Glomerular endothelial cell (primary cell): ENCODE measurements at regions not wholly inside any gene's neighbourhood (a gene's known extent, or its start where the extent isn't known, plus 50 kb on each side); places are given as distances from the start of the nearest gene placed in this dataset.
"Not testable (repeated sequence)": the region's sequence is repeated elsewhere in the genome, so short reads cannot be mapped to it uniquely, and the experiment has no call there.

ENCODE experiments used
- DNase-seq: peaks from one replicate; pipeline ENCODE4 v3.0.0-alpha.2; 2011; ENCODE audit warnings: low read depth, low spot score; ENCODE audit errors: extremely low read depth

DNA sequence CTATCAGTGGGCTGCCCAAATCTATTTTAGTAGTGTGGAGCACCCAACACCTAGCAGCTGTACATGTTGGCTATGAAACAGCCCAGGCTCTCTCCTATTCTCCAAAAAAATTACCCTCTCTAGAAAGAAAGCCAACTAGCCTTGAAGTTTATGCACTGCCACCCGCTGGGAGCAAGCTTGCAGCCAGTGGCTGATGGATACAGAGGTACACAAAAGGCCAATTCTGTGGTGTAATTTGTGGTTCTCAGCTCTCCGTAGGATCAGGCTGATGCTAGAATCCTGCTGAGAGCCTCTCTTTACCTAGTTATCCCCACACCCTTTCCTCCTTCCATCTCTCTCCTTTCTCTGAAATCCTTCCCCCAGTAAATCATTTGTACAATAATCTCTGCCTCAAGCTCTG is 1120.7 kb downstream of the DIAPH3 start:
- no peak for DNase-seq

DNA sequence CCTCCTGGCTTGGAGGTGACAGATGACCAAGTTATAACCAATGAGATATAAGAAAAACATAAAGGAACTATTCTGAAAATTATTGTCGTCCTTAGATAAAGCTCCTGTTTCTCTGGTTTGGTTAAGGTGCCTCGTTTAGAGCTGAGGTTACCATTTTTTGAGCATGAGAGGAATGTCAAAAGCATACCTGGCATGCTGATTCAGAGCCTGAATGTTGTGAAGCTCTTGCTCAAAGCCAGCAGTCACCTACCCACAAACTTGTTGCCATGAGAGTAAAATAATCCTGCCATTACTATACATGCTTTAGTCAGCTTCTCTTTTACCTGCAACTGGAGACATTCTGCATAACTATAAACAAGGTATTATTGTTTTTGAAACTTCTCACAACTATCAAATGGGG is 1116.2 kb downstream of the DIAPH3 start:
- no peak for DNase-seq

DNA sequence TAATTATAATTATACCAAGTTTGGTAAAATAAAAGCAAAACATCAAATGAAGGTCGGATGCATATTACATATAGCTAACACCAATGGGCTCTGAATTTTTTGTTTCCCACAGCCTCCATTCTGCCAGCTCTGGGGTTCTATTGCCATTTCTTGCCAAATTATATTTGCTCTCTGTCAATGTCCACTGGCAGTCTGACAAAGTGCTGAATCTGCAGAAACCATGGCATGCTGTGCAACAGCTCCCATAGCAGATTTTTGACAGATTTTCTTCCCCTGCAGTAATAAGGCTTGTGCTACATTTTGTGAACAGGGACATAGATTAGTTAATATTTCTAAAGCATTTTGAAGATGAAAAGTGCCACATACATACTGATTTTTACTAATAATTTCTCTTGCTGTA is 1102.1 kb downstream of the DIAPH3 start:
- DNase-seq, result no peak

DNA sequence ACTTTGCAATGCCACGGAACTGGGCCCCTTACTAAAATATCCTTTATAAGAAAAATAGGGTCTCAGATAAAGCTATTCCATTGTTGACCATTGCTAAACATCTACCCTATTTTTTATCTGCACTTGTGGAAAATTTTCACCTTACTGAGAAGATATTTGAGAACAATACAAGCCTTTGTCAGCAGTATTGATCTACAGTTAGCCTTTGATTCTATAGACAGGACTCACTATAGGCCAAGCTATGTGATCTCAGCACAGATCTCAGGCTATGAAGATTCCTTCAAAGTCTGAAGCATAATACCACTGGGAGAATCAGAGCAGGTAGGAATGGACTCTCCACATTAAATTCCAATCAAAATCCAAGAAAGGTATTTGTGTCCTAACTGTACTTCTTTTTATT is 1099.7 kb downstream of the DIAPH3 start:
- DNase-seq, result no peak

DNA sequence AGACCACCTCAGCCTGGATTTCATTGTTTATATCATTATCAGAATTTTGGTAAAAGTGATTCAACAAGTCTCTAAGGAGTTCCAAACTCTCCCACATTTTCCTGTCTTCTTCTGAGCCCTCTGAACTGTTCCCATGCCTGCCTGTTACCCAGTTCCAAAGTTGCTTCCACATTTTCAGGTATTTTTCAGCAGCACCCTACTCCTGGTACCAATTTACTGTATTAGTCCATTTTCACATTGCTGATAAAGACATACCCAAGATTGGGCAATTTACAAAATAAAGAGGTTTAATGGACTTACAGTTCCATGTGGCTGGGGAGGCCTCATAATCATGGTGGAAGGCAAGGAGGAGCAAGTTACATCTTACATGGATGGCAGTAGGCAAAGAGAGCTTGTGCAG is 1087.3 kb downstream of the DIAPH3 start:
- DNase-seq, result not testable (repeated sequence)

DNA sequence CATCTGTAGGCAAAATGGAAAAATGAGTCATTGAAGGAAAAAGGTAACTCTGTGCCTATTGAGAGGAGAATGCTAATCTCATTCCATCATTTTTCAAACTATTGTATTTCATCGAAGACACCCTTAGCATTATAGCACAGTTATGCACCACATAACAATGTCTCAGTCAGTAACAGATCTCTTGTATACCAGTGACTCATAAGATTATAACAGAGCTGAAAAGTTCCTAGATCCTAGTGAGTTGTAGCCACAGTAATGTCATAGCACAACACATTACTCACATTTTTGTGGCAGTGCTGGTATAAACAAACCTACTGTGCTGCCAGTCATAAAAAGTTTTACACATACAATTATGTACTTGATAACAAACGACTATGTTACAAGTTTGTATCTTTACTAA is 1077.6 kb downstream of the DIAPH3 start:
- DNase-seq, result no peak

DNA sequence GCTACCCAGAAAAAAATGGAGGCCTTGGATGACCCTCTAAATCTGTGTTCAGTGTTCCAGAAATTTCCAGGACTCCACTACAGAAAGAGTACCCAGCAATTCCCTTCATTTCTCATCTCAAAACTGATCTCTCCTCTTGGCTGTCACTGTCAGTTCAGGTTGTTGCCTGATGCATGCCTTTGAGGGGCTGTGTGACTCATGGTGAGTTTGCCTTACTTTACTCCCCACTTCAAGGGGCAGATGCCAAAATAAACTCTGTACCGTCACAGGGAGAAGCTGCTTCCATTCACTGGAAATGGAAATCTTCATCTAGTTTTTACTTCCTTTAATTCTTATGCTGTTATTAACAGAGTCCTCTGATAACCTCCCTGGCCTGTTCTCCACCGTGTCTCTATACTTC is 1075.0 kb downstream of the DIAPH3 start:
- no peak for DNase-seq

DNA sequence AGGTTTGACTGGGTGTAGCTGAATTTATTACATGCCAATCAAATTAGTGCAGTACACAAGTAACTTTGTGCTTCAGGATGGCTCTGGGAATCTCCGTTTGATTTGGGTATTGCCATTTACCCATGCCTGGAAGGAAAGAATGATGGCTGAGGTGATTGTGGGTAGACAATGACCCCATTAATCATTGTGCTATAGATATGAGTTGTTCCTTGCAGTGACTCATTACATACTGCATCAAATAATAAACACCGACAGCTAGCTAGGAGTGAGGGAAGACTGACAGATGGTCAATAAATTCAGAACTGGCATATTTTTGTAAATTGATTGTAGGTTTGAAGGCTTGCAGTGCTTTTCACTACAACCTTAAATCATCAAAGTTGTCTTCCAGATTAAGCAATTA is 1069.5 kb downstream of the DIAPH3 start:
- DNase-seq, result no peak

DNA sequence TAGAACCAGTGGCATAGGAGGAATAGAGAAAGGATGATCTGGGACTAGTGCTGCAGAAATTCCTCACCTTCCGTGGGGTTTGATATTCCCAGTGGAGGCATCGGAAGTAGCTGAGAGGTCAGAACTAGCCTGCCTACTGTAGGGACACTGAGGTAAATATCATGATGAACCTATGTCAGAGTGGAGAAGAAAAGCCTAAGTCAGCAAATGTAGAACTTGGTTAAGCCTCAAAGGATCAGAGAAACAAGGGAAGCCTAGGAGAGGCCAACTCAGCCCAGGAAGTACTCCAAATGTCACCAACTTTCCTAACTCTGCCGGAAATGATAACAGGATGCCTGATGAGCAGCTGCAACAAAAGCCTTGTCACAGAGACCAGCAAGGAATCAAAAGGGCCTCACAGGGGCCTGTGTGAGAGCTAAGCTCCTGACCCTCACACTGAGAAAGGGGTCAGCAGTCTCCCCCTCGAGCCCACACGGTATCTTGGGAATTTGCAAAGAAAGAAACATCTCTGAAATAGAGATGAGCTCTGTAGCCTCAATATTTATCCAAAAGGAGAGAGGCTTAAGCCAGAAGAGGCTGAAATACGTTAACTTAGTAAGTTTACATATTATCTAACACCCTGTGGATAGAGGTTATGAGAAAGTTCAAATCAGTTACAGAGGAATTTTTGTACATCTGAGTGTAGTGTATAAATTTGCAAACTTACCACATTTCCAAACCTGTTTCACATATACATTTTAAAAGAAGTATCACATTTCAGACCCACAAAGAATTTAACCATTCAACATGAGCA is 1064.3 kb downstream of the DIAPH3 start:
- no peak for DNase-seq

DNA sequence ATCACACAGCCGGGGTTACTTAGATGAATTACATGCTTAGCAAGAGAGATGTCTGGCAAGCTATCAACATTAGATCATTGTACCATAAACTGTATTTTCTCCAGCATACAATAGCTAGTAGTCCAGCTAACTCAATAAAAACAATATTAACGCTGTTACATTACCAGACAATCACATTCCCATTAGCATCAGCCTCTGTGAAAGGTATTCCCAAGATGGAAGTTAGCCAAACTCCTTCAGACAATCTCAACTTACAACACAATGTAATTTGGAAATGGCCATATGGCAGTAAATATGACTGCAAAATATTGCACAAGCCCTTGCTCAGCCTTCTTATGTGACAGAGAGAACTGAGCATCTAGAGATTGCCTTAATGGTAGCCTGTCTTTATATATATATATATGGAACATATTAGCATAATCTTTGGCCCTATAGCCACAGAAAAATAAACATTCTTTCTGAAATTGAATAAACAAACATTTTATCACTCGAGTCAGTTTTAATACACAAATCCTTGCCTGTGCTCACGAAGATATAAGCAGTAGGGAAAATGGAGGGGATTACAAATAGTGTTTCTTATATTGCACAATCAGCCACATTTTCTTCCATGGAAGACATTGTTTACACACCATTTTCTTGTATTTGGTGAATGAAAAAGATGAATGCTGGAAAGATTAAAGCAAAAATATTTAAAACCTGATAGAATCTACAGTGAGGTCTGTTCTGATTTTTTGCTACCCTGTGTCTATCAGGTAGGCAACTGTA is 1060.5 kb downstream of the DIAPH3 start:
- DNase-seq, result no peak

DNA sequence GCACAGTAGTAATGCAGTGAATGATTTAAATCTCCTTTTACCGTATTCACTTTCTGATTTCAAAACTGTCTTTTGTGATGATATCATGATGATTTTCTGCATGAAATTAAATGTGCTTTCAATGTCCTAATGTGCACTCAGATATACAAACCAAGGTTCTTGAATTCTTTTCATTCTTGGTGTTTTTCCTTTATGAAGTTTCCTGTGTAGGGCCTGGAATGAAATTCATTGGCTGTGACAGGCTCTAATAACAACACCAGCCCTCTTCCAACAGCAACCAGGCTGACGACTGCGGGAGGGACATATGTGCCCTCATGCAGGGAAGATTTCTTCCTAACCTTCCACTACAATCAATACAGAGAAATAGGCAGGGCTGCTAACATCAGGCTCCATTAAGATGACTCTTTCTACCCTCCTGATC is 1052.0 kb downstream of the DIAPH3 start:
- DNase-seq, result no peak

DNA sequence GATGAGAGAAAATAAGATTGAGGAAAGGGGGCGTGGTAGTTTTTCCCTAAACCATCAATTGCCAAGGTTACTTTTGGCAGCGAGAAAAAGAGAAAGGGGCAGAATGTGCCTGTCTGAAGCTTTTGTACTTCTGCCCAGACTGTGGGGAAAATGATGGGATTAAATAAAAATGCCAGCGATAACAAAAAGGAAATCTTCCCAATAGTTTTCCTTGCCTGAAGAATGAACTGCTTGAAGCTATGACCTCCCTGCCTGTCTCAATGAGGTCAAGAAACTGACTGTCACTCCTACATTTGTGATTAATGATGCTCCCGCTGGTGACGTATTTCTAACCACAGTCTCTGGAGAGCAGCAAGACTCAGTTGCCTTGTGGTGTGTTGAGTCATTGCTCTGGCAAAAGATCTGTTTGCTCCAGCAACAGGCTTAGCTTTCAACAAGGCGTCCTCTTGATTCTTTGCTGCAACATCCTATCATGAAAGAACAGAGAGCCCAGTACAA is 1051.5 kb downstream of the DIAPH3 start:
- DNase-seq, result no peak

DNA sequence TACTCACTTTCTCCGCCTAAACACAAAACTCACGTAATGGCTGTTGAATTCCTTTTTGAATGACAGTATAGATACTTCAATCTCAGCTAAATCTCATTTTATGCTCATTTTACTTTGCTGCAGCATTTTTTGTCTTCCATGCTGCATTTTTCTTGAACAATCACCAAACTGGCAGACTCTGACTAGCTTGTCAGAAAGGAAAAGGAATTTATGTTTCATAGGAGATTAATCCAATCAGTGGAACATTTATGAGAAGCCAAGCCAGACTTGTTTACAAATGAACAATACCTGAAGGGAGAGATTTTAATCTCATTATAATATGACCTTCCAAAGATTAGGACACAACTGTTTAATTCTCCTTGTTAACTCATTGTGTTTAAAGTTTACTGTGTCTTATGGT is 1044.3 kb downstream of the DIAPH3 start:
- DNase-seq, result no peak

DNA sequence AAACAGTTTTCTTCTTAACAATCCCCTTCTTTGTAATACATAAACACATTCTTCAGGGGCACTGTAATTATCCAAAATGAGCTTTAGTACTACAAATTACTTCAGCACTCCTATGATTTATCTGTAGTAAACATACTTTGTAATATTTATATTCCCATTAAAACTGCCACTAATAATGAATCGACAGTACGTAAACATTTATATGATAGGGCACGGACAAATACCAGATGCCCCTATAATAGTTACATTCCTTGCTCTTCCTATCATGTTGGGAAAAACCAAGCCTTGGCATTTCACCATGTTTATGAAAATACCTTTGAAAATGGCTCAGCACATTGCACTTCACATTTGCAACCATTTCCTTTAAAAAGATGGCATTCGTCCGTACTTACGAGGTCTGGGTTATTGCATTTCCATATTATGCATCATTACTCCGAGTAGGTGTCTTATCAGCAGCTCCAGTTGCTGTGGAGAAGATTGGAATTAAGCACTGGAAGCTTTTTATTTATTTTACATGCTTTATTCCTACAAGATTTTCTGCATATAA is 1043.4 kb downstream of the DIAPH3 start:
- no peak for DNase-seq

DNA sequence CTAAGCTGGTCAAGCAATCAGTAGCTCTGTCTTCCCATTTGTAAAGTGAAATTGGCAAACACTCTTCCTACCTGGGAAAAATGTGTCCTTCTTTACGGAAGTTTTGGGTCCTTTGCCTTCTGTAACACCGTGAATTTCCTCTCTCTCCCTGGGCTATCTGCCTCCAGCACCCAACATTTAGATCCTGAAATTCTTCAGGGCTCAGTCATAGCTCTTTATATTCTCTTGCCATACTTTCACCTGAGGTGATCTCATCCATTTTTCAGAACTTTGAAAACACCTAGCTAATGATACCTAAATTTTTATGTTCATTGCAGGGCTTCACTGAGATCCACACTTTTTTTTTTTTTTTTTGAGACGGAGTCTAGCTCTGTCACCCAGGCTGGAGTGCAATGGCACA is 1042.2 kb downstream of the DIAPH3 start:
- no peak for DNase-seq

DNA sequence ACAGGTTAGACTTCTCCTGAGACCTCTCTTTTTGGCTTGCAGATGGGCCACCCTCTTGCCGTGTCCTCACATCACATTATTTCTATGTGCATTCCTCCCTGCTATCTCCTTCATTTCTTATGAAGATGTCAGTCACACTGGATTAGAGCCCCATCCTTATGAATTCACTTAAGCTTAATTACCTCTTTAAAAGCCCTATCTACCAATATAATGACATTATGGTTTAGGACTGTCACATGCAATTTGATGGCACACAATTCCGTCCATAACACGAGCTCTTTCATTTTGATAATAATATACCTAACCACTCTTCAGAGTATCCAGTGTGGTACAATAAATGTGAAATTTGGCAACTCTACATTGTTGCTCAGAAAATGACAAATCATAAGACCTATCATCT is 1037.3 kb downstream of the DIAPH3 start:
- DNase-seq, result no peak

DNA sequence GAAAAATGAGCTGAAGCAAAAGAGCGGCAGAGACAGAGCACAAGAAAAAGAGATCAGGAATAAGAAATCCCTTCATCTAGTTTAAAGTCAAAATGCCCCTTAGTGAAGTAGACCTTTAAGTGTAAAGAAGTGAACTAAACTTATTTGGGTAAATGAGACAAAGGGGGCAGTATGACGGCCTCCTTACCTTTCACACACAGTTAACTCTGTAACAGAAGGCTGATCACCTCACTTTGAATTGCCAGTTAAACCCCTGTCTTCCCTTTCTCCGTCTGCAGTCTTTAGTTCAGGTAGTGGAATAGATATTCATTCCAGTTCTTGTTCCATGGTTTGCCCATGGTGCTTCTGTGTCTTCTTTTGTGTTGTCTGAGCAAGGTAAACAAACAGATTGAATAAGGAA is 1029.8 kb downstream of the DIAPH3 start:
- no peak for DNase-seq

DNA sequence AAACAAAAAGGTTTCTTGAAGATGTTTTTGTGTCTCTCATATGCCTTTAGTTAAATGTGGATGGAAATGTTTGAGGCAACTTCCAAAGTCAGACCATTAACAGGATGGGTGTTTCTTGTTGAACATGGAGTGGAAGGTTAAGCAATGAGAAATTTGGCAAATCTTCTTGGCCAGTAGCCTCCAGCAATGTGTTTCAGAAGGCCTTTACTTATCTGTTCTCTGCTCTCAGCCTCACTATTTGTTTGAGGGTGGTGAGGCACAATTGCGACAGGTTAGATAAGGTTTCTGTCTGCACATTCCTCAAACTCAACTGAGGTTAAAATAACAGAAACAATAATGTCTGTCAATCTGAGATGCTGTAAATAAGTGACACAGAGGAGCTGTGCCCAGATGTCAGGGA is 1019.0 kb downstream of the DIAPH3 start:
- DNase-seq, result no peak

DNA sequence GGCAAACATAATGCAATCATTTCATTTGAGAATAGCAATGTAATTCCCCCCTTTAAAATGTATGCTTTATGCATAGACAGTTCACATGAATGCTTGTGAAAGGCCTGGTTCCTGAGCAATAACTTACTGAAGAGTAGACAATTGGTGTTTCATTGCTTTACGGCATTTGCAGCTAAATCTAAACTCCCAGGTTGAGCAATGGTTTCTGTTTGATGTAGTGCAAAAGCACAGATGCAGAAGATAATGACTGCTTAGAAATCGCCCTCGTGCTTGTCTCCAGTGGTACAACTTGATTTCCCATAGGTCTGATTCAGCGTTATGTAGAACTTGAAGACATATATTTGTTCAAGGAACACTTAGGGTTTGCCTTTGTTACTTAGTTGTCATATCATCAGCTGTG is 1018.3 kb downstream of the DIAPH3 start:
- no peak for DNase-seq

DNA sequence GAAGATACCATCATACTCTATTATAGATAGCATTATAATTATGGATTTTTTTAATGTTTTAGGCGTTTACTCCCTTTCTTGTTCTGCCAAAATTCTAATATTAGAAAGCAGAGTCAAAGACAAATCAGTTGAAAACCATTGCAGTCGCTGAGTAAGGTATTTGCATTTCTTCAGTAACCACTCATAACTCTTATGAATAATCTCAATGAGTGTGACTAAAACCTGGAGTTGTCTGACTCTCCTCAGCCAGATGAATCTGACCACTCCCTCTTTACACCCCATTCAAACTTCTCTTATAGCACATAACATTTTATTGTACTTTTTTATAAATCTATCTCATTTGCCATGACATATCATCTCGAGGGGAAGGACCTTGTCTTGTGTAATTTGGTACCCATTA is 1006.5 kb downstream of the DIAPH3 start:
- no peak for DNase-seq

DNA sequence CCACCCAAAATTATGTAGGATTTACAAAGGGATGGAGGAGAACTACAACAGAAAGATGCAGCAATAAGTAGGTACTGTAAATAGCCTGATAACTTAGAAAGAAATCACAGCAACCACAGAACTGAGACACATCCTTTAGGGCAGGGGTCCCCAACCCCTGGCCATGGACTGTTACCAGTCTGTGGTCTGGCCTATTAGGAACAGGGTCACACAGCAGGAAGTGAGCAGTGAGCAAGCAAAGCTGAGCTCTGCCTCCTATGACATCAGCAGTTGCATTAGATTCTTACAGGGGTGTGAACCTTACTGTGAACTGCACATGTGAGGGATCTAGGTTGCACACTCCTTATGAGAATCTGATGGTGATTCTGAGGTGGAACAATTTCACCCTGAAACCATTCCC is 997.6 kb downstream of the DIAPH3 start:
- no peak for DNase-seq

DNA sequence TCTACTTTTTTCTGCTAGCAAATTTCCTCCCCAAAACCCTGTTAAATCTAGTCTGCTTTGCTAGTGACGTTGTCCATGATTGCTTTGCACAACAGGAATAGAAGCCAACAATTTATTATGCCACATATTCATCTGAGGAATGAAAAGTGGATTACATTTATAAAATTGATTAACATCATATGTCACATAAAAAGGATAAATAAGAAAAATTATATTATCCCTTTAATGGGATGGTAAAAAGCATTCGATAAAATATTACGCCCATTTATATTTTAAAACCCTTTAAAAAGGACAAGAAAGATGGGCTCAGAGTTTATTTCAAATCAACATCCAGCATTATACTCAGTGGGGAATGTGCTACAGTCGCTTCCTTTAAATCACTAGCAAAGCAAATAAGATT is 991.7 kb downstream of the DIAPH3 start:
- DNase-seq, result no peak
